Muscle of leg (tissue), 3 donors: ENCODE measurements at regions not wholly inside any gene's neighbourhood (a gene's known extent, or its start where the extent isn't known, plus 50 kb on each side); places are given as distances from the start of the nearest gene placed in this dataset.

Source experiments
- DNase-seq: peaks from one replicate; pipeline ENCODE4 v3.0.0; 2013
- H3K27ac ChIP-seq: one replicate; pipeline ENCODE4 v1.5.1; 2013; ENCODE audit warnings: mild to moderate bottlenecking, low read length, control low read depth
- H3K27me3 ChIP-seq: one replicate; pipeline ENCODE4 v1.6.1; 2013; ENCODE audit warnings: low read length; ENCODE audit not compliant: control insufficient read depth, insufficient read depth
- H3K36me3 ChIP-seq: one replicate; pipeline ENCODE4 v1.6.1; 2013; ENCODE audit warnings: low read length; ENCODE audit not compliant: control insufficient read depth, insufficient read depth
- H3K4me1 ChIP-seq: one replicate; pipeline ENCODE4 v1.6.1; 2013; ENCODE audit warnings: low read length; ENCODE audit not compliant: control insufficient read depth, insufficient read depth
- H3K4me3 ChIP-seq: one replicate; pipeline ENCODE4 v1.5.1; 2013; ENCODE audit warnings: low read length, control low read depth
- H3K9me3 ChIP-seq: replicated peaks from 2 replicates; pipeline ENCODE4 v1.6.1; 2013; ENCODE audit warnings: low read depth, low read length; ENCODE audit not compliant: control insufficient read depth
- WGBS: methylation state at CpG from one replicate; pipeline ENCODE4 v1.1.5; 2013; ENCODE audit warnings: missing lambda C conversion rate; ENCODE audit not compliant: insufficient coverage; 5-methylcytosine and 5-hydroxymethylcytosine counted together

DNA sequence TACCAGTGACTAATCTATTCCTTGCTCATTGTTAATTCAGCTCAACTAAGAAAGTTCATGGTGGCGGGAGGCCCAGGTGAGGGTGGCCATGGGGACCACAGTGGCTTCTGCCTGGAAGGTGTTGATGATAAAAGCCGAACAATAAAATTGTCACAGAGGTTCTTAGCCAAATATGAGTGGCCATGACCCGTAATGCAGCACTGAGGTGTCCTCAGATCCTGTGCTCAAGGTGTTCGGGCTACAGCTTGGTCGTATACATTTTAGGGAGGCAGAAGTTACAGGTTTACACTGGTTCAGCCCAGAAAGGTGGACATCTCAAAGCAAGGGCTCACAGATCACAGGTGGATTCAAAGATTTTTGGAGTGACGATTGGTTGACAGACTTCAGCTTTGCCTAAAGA is 98.5 kb upstream of the SNTG2 start:
- H3K27me3 ChIP-seq = no peaks in the 10 kb centered on the region
- no peak for DNase-seq
- 94% methylated on average over 6 of the region's 6 CpGs for WGBS
- peaks cover 6% of the 10 kb centered on the region for H3K4me1 ChIP-seq
- no peak overlapping the region for H3K4me3 ChIP-seq
- no peaks in the 10 kb centered on the region for H3K36me3 ChIP-seq
- no peaks in the 10 kb centered on the region for H3K9me3 ChIP-seq
- no peak overlapping the region for H3K27ac ChIP-seq

DNA sequence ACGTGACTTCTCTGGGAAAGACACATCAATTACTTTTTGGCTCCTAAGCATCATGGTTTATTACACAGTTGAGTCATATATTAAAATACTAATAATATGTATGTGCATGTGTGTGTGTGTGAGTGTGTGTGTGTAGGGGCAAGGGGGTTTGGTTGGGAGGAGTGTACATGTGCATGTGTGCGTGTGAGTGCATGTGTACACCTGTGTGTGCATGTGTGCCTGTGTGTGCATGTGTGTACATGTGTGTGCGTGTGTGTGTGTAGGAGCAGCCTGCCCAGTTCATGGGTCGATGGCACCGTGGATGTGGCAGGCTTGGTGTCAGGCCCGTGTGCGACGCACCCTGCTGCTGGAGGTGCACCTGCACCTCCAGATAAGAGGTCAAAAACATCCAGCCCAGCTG is 99.0 kb upstream of the SNTG2 start:
- H3K4me1 ChIP-seq = peaks cover 6% of the 10 kb centered on the region
- 89% methylated on average over 4 of the region's 8 CpGs for WGBS
- no peak overlapping the region for H3K27ac ChIP-seq
- DNase-seq = no peak
- no peaks in the 10 kb centered on the region for H3K27me3 ChIP-seq
- no peaks in the 10 kb centered on the region for H3K9me3 ChIP-seq
- H3K4me3 ChIP-seq = no peak overlapping the region
- H3K36me3 ChIP-seq = no peaks in the 10 kb centered on the region

DNA sequence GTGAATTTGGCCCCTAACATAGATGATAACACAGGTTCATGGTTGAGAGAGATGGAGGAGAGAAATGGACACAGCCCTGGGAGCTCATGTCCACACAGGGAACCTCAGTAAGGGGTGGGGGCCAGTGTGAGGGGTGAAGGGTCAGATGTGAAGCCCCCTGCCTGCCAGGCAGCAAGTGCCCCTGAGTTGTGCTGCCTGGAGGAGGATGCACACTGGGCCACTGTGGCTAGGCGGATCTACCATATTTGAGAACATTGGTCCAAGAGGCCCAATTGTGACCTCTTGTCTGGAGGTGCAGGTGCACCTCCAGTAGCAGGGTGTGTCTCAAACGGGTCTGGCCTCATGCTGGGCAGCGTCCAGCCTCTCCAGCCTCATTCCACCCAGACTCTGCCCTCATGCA is 99.6 kb upstream of the SNTG2 start:
- Histone ChIP-seq H3K4me3 (no peak overlapping the region), H3K4me1 (peaks cover 6% of the 10 kb centered on the region), H3K9me3 (no peaks in the 10 kb centered on the region), H3K27ac (no peak overlapping the region), H3K27me3 (no peaks in the 10 kb centered on the region), H3K36me3 (no peaks in the 10 kb centered on the region)
- WGBS = 92% methylated on average over 3 of the region's 3 CpGs
- no peak for DNase-seq

GRCh38 chr2:850429-850828 is 100.2 kb upstream of the SNTG2 start:
- Histone ChIP-seq H3K4me3 (no peak overlapping the region), H3K4me1 (peaks cover 6% of the 10 kb centered on the region), H3K27me3 (no peaks in the 10 kb centered on the region), H3K36me3 (no peaks in the 10 kb centered on the region), H3K9me3 (no peaks in the 10 kb centered on the region), H3K27ac (no peak overlapping the region)
- WGBS = 58% methylated on average over 2 of the region's 5 CpGs
- no peak for DNase-seq

DNA sequence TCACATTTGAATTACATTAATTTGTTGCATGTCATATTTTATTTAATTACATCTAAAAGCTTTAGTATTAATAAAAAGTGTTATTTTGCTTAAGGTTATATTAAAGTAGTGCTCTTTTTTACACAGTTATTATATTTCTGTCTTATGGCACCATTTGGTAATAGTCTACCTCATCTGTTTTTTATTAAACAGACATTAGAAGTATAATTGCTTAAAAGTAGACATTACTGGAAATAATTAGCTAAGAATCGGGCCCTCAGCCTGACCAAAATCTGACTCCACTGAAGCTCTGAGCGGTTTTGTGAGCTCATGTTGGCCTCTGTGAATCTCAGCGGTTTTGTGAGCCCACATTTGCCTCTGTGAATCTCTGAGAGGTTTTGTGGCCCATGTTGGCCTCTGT is 102.5 kb upstream of the SNTG2 start:
- Histone ChIP-seq H3K27me3 (no peaks in the 10 kb centered on the region), H3K4me1 (no peaks in the 10 kb centered on the region), H3K36me3 (no peaks in the 10 kb centered on the region), H3K9me3 (no peaks in the 10 kb centered on the region), H3K4me3 (no peak overlapping the region), H3K27ac (no peak overlapping the region)
- peak; percentile 41 for DNase-seq
- 7% methylated on average over 3 of the region's 3 CpGs for WGBS

GRCh38 chr2:847669-848068 is 103.0 kb upstream of the SNTG2 start:
- no peak overlapping the region for H3K27ac ChIP-seq
- H3K4me3 ChIP-seq = no peak overlapping the region
- no peaks in the 10 kb centered on the region for H3K27me3 ChIP-seq
- H3K4me1 ChIP-seq = no peaks in the 10 kb centered on the region
- H3K9me3 ChIP-seq = no peaks in the 10 kb centered on the region
- DNase-seq = no peak
- no peaks in the 10 kb centered on the region for H3K36me3 ChIP-seq
- whole genome bisulfite sequencing = 77% methylated on average over 5 of the region's 10 CpGs

GRCh38 chr2:844715-845114 is 105.9 kb upstream of the SNTG2 start:
- DNase-seq = no peak
- WGBS = no CpG with 5 or more reads among the region's 3 CpGs
- Histone ChIP-seq H3K4me3 (no peak overlapping the region), H3K9me3 (no peaks in the 10 kb centered on the region), H3K27me3 (no peaks in the 10 kb centered on the region), H3K36me3 (no peaks in the 10 kb centered on the region), H3K4me1 (no peaks in the 10 kb centered on the region), H3K27ac (no peak overlapping the region)

- Histone ChIP-seq H3K27ac (no peak overlapping the region), H3K4me3 (no peak overlapping the region), H3K4me1 (no peaks in the 10 kb centered on the region), H3K36me3 (no peaks in the 10 kb centered on the region), H3K27me3 (no peaks in the 10 kb centered on the region), H3K9me3 (no peaks in the 10 kb centered on the region)
- 70% methylated on average over 10 of the region's 16 CpGs for WGBS
- DNase-seq = no peak
Observed at GRCh38 chr2:842151-842803, 108.4 kb upstream of the SNTG2 start.

DNA sequence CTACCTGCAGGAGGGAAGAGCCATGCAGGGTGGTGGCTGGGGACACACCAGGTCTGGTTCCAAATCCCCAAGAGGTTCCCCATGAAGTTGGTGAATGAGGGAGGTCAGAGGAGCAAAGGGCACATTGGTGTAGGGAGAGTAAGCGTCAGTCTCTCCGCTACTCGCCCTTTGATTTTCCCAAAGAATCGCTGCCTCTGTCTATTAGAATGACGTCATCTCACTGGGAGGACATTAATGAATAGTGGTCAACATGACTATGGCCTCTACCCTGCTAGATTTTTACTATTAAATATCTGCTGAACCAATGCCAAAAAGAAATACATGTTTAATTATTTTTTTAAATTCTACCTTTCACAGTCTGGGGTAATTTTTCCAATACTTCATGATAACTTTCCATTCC is 109.6 kb upstream of the SNTG2 start:
- H3K36me3 ChIP-seq = no peaks in the 10 kb centered on the region
- 100% methylated on average over 1 of the region's 5 CpGs for WGBS
- H3K27me3 ChIP-seq = no peaks in the 10 kb centered on the region
- H3K4me1 ChIP-seq = no peaks in the 10 kb centered on the region
- H3K27ac ChIP-seq = no peak overlapping the region
- DNase-seq = no peak
- no peaks in the 10 kb centered on the region for H3K9me3 ChIP-seq
- H3K4me3 ChIP-seq = no peak overlapping the region

- 66% methylated on average over 7 of the region's 10 CpGs for WGBS
- no peak for DNase-seq
- Histone ChIP-seq H3K27ac (no peak overlapping the region), H3K27me3 (no peaks in the 10 kb centered on the region), H3K4me3 (no peak overlapping the region), H3K36me3 (no peaks in the 10 kb centered on the region), H3K9me3 (no peaks in the 10 kb centered on the region), H3K4me1 (peaks cover 5% of the 10 kb centered on the region)
Observed at GRCh38 chr2:834233-834632, 116.4 kb upstream of the SNTG2 start.

DNA sequence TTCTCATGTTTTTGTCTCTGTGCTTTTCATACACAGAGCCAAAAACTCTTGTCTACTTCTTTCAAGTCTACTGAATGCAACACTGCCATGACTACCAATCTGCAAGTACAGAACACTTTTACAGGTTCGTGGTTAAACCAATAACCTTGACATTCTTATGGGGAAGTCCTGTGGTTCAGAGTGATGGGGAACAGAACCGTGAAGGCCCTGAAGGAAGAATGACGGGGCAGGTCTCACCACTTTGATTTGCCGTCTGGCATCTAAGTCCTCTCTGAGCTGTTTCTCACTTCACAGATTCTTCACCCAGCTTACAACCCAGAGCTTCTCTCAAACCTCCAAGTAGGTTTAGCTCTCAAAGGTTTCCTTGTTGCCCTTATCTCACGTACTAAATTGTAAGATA is 117.5 kb upstream of the SNTG2 start:
- no peak overlapping the region for H3K27ac ChIP-seq
- H3K27me3 ChIP-seq = peaks cover 4% of the 10 kb centered on the region
- no peak overlapping the region for H3K4me3 ChIP-seq
- H3K4me1 ChIP-seq = peaks cover 5% of the 10 kb centered on the region
- no peaks in the 10 kb centered on the region for H3K36me3 ChIP-seq
- no peak for DNase-seq
- H3K9me3 ChIP-seq = no peaks in the 10 kb centered on the region
- WGBS = no CpG with 5 or more reads among the region's 5 CpGs
